ENCODE measurements at regions not wholly inside any gene's neighbourhood (a gene's known extent, or its start where the extent isn't known, plus 50 kb on each side); places are given as distances from the start of the nearest gene placed in this dataset.

GRCh38 chr2:58925676-58926081, 684.6 kb upstream of the FANCL start:
- TF ChIP-seq CTCF (IDR thresholded peaks at IDR 0.05) (no peak), POLR2A (IDR thresholded peaks at IDR 0.05) (no peak), POLR2AphosphoS5 (IDR thresholded peaks at IDR 0.05) (no peak), EP300 (IDR thresholded peaks at IDR 0.05) (no peak)
